ENCODE measurements at regions not wholly inside any gene's neighbourhood (a gene's known extent, or its start where the extent isn't known, plus 50 kb on each side); places are given as distances from the start of the nearest gene placed in this dataset.
"Not testable (repeated sequence)": the region's sequence is repeated elsewhere in the genome, so short reads cannot be mapped to it uniquely, and the experiment has no call there.

DNA sequence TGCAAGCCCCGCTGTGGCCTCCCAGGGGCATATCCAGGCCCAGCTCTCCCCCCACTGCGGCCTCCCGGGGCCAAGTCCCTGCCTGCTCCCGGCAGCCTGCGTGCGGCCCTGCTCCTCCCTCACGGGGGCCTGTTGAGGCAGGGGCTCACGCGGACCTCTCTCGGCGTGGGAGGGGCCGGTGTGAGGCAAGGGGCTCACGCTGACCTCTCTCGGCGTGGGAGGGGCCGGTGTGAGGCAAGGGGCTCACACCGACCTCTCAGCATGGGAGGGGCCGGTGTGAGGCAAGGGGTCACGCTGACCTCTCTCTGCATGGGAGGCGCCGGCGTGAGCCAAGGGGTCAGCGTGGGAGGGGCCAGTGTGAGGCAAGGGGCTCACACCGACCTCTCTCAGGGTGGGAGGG lies 251.2 kb upstream of the NUPR2 start:
- TF ChIP-seq CTCF, POLR2A, EP300, POLR2AphosphoS5 (IDR thresholded peaks at IDR 0.05): not testable (repeated sequence)
